HepG2 (cell line): ENCODE measurements at regions not wholly inside any gene's neighbourhood (a gene's known extent, or its start where the extent isn't known, plus 50 kb on each side); places are given as distances from the start of the nearest gene placed in this dataset.

ENCODE experiments used
- KIAA2018 ChIP-seq: sonication (generic); formaldehyde crosslinking; IDR thresholded peaks from 2 replicates; pipeline ENCODE4 v1.5.0; 2020; ENCODE audit warnings: mild to moderate bottlenecking, missing genetic modification reagents, borderline replicate concordance
- ZNF503 ChIP-seq: sonication (generic); formaldehyde crosslinking; IDR thresholded peaks from 2 replicates; pipeline ENCODE4 v1.4.0; 2020; ENCODE audit warnings: missing genetic modification reagents

- TF ChIP-seq ZNF503 = no peak
- no peak for TF ChIP-seq KIAA2018 (CRISPR knock-in tag)
These were observed 552.0 kb downstream of the STIM2 start (continued) for GRCh38 chr4:27412613-27413012.
